ENCODE measurements at regions not wholly inside any gene's neighbourhood (a gene's known extent, or its start where the extent isn't known, plus 50 kb on each side); places are given as distances from the start of the nearest gene placed in this dataset.

- no peak for TF ChIP-seq CTCF (IDR thresholded peaks at IDR 0.05)
- no peak for TF ChIP-seq POLR2A (IDR thresholded peaks at IDR 0.05)
These were observed 140.6 kb upstream of the CADM1 start for GRCh38 chr11:115644856-115645255.

All from esophagus squamous epithelium (tissue), 4 donors.